ENCODE measurements at regions not wholly inside any gene's neighbourhood (a gene's known extent, or its start where the extent isn't known, plus 50 kb on each side); places are given as distances from the start of the nearest gene placed in this dataset.

DNA sequence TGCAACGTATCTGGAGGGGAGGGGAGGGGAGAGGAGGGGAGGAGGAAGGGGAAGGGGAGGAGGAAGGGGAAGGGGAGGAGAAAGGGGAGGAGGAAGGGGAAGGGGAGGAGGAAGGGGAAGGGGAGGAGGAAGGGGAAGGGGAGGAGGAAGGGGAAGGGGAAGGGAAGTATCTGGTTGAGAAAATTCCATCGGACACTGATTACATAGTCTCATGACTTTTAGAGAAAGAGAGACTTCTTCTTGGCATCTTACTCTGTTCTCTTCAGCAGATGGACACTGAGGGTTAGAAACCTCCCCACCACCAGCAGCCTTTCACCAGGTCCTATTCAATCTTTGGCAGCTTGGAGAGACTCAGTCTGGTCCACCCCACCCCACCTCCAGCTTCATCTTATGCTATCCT, 296.3 kb downstream of the TNS1 start:
- TF ChIP-seq, protein P1, sequence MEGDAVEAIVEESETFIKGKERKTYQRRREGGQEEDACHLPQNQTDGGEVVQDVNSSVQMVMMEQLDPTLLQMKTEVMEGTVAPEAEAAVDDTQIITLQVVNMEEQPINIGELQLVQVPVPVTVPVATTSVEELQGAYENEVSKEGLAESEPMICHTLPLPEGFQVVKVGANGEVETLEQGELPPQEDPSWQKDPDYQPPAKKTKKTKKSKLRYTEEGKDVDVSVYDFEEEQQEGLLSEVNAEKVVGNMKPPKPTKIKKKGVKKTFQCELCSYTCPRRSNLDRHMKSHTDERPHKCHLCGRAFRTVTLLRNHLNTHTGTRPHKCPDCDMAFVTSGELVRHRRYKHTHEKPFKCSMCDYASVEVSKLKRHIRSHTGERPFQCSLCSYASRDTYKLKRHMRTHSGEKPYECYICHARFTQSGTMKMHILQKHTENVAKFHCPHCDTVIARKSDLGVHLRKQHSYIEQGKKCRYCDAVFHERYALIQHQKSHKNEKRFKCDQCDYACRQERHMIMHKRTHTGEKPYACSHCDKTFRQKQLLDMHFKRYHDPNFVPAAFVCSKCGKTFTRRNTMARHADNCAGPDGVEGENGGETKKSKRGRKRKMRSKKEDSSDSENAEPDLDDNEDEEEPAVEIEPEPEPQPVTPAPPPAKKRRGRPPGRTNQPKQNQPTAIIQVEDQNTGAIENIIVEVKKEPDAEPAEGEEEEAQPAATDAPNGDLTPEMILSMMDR (IDR thresholded peaks at IDR 0.05): no peak
- peak overlapping the region; percentile 61 to 66 for H3K27ac ChIP-seq
- no peak for DNase-seq (ENCODE audit: low spot score)
- no peak overlapping the region for H3K4me3 ChIP-seq

DNA sequence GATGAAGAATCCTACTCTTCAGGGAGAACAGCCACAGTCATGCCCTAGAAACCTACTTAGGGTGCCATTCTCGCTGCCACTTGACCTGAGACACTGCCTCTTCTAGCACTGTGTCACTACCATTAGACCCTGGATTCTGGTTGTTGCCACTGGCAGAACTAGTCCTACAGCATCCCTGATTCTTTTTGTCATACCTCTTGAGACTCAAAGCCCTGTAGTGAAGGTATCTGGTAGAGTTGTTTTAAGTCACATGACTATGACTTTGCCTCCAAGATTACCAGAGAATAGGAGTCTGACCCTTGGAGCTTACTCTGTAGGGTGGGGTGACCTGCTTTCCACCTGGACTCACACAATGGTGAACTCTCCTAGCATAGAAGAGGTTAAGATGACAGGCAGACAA, 296.7 kb downstream of the TNS1 start:
- no peak for DNase-seq (ENCODE audit: low spot score)
- TF ChIP-seq, protein P1 (IDR thresholded peaks at IDR 0.05): no peak
- Histone ChIP-seq H3K27ac (peak overlapping the region in 1 of 2 donors; percentile 61), H3K4me3 (no peak overlapping the region)

DNA sequence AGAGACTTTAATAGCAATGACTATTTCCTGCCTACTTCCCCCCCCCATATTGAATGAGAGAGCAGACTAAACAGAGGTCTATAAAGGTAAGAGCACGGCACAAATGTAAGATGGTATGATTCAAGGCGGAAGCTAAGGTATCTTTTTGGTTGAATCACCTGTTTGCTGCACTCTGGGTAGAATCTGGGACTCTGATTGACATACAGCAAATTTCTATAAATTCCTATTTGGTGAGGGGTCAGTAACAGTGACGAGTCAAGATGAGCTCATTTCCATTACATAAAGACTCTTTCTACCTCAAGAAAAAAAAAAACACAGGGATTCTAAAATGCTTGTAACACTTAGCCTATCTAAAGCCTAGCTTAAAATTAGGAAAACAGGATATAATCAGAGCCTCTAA, 297.3 kb downstream of the TNS1 start:
- Histone ChIP-seq H3K27ac (no peak overlapping the region), H3K4me3 (no peak overlapping the region)
- TF ChIP-seq, protein P1 (IDR thresholded peaks at IDR 0.05): no peak
- DNase-seq (ENCODE audit: low spot score): no peak

DNA sequence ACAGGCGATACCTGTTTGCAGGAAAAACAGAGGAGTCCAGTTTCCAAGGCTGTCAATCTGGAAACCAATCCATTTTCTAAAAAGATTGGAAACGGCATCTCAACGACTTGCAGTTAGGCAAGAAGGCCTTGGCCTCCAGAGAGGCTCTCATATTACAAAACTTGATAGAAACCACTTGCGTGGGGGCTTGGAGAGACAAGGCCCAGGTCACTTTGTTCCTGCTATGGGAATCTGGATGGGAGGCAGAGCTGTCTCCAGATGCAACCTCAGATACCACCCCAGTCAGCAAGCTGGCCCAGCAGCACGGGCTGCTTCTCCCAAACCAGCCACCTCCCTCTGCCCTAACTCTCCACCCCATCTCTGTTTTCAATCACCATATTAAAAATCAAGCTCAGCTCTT, 298.8 kb downstream of the TNS1 start:
- DNase-seq (ENCODE audit: low spot score): no peak
- Histone ChIP-seq H3K4me3 (no peak overlapping the region), H3K27ac (no peak overlapping the region)
- TF ChIP-seq, protein P1 (IDR thresholded peaks at IDR 0.05): no peak

DNA sequence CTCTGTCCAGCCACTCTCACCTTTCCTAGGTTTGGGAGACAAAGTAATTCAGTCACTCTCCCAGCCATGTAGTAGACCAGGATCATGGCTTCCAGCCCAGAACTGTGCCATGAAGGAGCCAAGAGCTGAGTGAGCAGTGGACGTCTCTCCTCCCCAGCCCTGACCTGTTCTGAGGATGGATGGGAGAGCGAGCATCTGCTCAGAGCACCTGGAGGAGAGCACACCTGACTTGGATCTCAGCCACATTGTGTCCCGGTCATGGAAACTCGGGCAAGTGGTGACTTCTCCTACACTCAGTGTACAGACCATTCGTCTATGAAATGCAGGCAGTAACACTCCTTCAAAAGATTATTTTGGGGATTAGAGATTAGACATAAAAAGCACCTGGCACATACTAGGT, 299.7 kb downstream of the TNS1 start:
- no peak for DNase-seq (ENCODE audit: low spot score)
- TF ChIP-seq, protein P1 (IDR thresholded peaks at IDR 0.05): no peak
- H3K4me3 ChIP-seq: no peak overlapping the region
- no peak overlapping the region for H3K27ac ChIP-seq

DNA sequence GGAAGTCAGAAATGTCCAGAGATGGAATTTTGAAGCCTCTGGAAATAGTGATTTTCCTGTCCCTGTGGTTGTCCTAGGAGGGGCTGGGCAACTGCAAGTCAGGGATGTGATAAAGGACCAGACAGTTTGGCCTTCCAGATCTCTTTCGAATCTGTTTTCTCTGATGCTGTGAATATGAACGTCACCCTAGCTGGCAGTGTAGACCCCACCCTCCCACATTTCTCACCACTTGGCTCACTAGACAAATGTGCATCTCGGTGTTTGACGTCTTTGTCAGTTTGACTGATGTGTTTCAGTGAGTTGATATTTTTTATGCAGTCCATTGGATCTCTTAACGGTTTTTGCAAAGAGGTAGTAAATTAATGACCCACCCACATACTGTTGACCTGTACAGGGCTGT, 301.2 kb downstream of the TNS1 start:
- TF ChIP-seq, protein P1 (IDR thresholded peaks at IDR 0.05): no peak
- Histone ChIP-seq H3K4me3 (no peak overlapping the region), H3K27ac (peak overlapping the region in 1 of 2 donors; percentile 2)
- no peak for DNase-seq (ENCODE audit: low spot score)

DNA sequence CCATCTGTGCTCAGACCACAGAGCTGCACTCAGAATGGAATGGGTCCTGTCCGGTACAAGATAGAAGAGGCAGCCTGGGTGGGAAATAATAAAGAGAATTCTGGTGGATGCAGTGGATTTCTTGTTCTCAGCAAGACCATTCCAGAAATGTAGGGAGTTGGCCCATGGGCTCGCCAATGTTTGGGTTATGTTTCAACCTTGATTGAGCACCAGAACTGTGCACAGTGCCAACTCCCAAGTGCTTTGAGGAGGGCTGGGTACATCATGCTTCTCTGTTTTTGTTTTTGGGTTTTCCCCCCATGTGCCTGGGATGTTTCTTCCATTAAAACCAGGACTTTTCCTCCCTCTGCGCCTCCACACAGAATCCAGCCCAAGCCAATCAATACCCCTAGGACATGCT, 304.1 kb downstream of the TNS1 start:
- Histone ChIP-seq H3K27ac (no peak overlapping the region), H3K4me3 (no peak overlapping the region)
- TF ChIP-seq, protein P1 (IDR thresholded peaks at IDR 0.05): no peak
- DNase-seq (ENCODE audit: low spot score): no peak

Measured in coronary artery (tissue), 2 donors.